Retinal pigment epithelial cell (primary cell): ENCODE measurements at regions not wholly inside any gene's neighbourhood (a gene's known extent, or its start where the extent isn't known, plus 50 kb on each side); places are given as distances from the start of the nearest gene placed in this dataset.

Experiments used
- DNase-seq: peaks from one replicate; pipeline ENCODE4 v3.0.0-alpha.2; 2010; ENCODE audit warnings: low read depth
- H3K4me3 ChIP-seq: 2 replicates; pipeline ENCODE4 v1.5.1; 2011; ENCODE audit warnings: mild to moderate bottlenecking, low read length, control low read depth, moderate library complexity
- CTCF ChIP-seq: conservative IDR thresholded peaks from 2 replicates; pipeline ENCODE4 v1.5.1; 2011; ENCODE audit warnings: low read depth, low read length, control low read depth, inconsistent platforms

GRCh38 chr4:133377286-133377685 is 228.2 kb downstream of the PCDH10 start:
- no peak for TF ChIP-seq CTCF
- DNase-seq: no peak
- H3K4me3 ChIP-seq: no peak overlapping the region

DNA sequence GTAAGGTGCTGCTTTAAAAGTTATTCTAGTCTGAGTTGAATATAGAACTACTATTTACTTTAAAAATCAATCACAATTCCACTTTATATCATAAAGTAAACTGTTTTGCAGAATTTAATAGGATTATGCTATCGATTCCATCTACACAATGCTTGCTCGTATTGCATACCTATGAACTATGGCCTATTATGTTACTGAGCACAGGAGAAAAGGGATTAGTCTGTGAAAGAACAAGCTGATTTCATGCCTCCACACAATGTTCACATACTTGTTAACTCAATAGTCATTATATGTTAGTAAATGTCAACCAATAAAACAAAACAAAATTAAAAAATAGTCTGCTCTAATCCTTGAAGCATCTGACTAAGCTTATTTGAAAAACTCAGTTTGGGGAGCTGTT is 223.6 kb downstream of the PCDH10 start:
- TF ChIP-seq CTCF: no peak
- peak; percentile 52 for DNase-seq
- H3K4me3 ChIP-seq: no peak overlapping the region

GRCh38 chr4:133355633-133356032 is 206.5 kb downstream of the PCDH10 start:
- TF ChIP-seq CTCF: no peak
- no peak overlapping the region for H3K4me3 ChIP-seq
- DNase-seq: no peak

- TF ChIP-seq CTCF: no peak
- H3K4me3 ChIP-seq: no peak overlapping the region
- peak; percentile 21 for DNase-seq
These were observed 198.3 kb downstream of the PCDH10 start for GRCh38 chr4:133347409-133347808.

DNA sequence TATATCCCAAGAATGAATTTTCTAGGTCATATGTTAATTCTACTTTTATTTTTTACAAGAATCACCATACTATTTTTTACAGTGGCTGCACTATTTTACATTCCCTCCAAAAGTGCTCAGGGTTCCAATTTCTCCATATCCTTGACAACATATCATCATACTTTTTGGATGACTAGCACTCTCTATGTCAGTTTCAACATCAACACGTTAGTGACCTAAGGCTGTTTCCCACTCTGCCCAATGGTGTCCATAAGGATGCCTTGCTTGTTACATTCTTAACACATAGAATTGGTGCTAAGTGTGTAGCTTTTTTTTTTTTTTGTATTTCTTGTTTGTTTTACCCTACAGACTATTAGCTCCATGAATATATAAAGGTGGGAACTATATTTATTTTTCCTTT is 175.4 kb downstream of the PCDH10 start:
- H3K4me3 ChIP-seq: no peak overlapping the region
- DNase-seq: no peak
- no peak for TF ChIP-seq CTCF

GRCh38 chr4:133323670-133324069 is 174.6 kb downstream of the PCDH10 start:
- H3K4me3 ChIP-seq: no peak overlapping the region
- no peak for TF ChIP-seq CTCF

GRCh38 chr4:133320576-133321170 is 171.6 kb downstream of the PCDH10 start:
- TF ChIP-seq CTCF: peak; percentile 84
- no peak overlapping the region for H3K4me3 ChIP-seq
- no peak for DNase-seq

More at GRCh38 chr4:133323670-133324069, 174.6 kb downstream of the PCDH10 start:
- DNase-seq: no peak
